ENCODE measurements at regions not wholly inside any gene's neighbourhood (a gene's known extent, or its start where the extent isn't known, plus 50 kb on each side); places are given as distances from the start of the nearest gene placed in this dataset.

DNA sequence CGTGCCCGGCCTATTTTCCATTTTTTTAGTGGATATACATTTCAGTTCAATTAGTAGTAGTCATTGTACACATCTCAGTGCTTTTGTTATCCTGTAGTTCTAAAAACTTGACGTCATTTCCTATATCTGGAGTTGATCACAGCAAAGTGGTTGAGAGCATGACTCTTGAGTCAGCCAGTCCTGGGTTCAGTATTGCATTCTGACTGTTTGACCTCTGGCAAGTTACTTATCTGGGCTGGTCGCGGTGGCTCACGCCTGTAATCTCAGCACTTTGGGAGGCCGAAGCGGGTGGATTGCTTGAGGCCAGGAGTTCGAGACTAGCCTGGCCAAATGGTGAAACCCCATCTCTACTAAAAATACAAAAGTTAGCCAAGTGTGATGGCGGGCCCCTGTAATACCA is 50.4 kb upstream of the PPM1B start:
- ChIA-PET POLR2A (ENCODE audit: partially characterized antibody) (no interaction called here), CTCF (ENCODE audit: partially characterized antibody) (no interaction called here)
- Histone ChIP-seq H2AFZ (ENCODE audit: low read length) (no peak overlapping the region), H3K18ac (ENCODE audit: extremely low read depth, low read length) (no peak overlapping the region), H3K23ac (ENCODE audit: insufficient read length) (no peak overlapping the region), H2BK5ac (ENCODE audit: low read depth, low read length) (no peak overlapping the region), H3K9ac (replicated peaks in 1 of 4; ENCODE audit: extremely low read depth in 1 of 4, low read depth in 3 of 4, low read length in 3 of 4) (no peak overlapping the region), H3K9me3 (ENCODE audit: insufficient read depth in 2 of 2, low read depth in 1 of 2, low read length in 1 of 2) (no peaks in the 10 kb centered on the region), H3K79me2 (ENCODE audit: control insufficient read depth in 1 of 2, insufficient read depth in 2 of 2, low read length in 2 of 2) (no peaks in the 10 kb centered on the region), H3K4me3 (ENCODE audit: extremely low read depth in 1 of 4, insufficient read depth in 2 of 4, low read depth in 3 of 4, low read length in 4 of 4) (no peak overlapping the region), H3K36me3 (ENCODE audit: control insufficient read depth in 2 of 4, insufficient read depth in 4 of 4, low read length in 3 of 4) (no peaks in the 10 kb centered on the region), H3K4me1 (replicated peaks in 1 of 4; ENCODE audit: control insufficient read depth in 3 of 4, insufficient read depth in 4 of 4, low read length in 3 of 4) (no peaks in the 10 kb centered on the region), H3K56ac (replicated peaks; ENCODE audit: insufficient read length, low read depth, low read length) (no peak overlapping the region), H4K8ac (ENCODE audit: extremely low read depth, insufficient read depth, low read length) (no peak overlapping the region), H3K4ac (replicated peaks; ENCODE audit: insufficient read length, low read depth, low read length) (no peak overlapping the region), H2BK120ac (replicated peaks; ENCODE audit: low read depth, low read length) (no peak overlapping the region), H2BK15ac (ENCODE audit: low read length) (no peak overlapping the region), H3K4me2 (ENCODE audit: insufficient read depth in 1 of 2, low read depth in 2 of 2, low read length in 2 of 2) (no peak overlapping the region), H4K5ac (ENCODE audit: insufficient read length, low read depth, low read length) (no peak overlapping the region), H3K23me2 (ENCODE audit: low read depth, low read length) (no peaks in the 10 kb centered on the region; the same call in 1 of the 2 replicates), H2BK12ac (ENCODE audit: low read depth, low read length) (no peak overlapping the region), H3K27me3 (replicated peaks in 1 of 4; ENCODE audit: control insufficient read depth in 3 of 4, extremely low read depth in 1 of 4, insufficient read depth in 3 of 4, low read length in 3 of 4) (no peaks in the 10 kb centered on the region), H2BK20ac (ENCODE audit: low read length) (no peak overlapping the region), H3K27ac (ENCODE audit: low read depth, low read length) (no peak overlapping the region), H4K91ac (replicated peaks; ENCODE audit: insufficient read length, low read length) (no peak overlapping the region), H2AK5ac (ENCODE audit: low read depth, low read length) (no peak overlapping the region), H3K14ac (ENCODE audit: insufficient read length) (no peak overlapping the region), H3K79me1 (ENCODE audit: low read depth, low read length) (no peaks in the 10 kb centered on the region), H4K20me1 (replicated peaks in 1 of 2; ENCODE audit: control insufficient read depth in 1 of 2, insufficient read depth in 2 of 2, low read length in 2 of 2) (no peaks in the 10 kb centered on the region)
- WGBS, 2 experiments (ENCODE audit: extremely low coverage in 1 of 2, insufficient coverage in 1 of 2, insufficient read length in 1 of 2, insufficient replicate concordance in 2 of 2, low coverage in 1 of 2, low lambda C conversion rate in 2 of 2, missing lambda C conversion rate in 1 of 2), result 95% methylated on average over 10 of the region's 10 CpGs; no CpG with 5 or more reads in 1 of the 2 experiments
- FAIRE-seq, result no peak
- no peak for DNase-seq (ENCODE audit: low read depth in 1 of 2, low spot score in 2 of 2)
- no peak for TF ChIP-seq POLR2AphosphoS5 (IDR thresholded peaks at IDR 0.05; ENCODE audit: low read depth, low read length)
